ENCODE measurements at regions not wholly inside any gene's neighbourhood (a gene's known extent, or its start where the extent isn't known, plus 50 kb on each side); places are given as distances from the start of the nearest gene placed in this dataset.
"Not testable (repeated sequence)": the region's sequence is repeated elsewhere in the genome, so short reads cannot be mapped to it uniquely, and the experiment has no call there.

GRCh38 chr6:106724848-106725247, 95.5 kb downstream of the QRSL1 start:
- no peak for DNase-seq (ENCODE audit: extremely low read depth, low read depth)
- TF ChIP-seq, protein P1, sequence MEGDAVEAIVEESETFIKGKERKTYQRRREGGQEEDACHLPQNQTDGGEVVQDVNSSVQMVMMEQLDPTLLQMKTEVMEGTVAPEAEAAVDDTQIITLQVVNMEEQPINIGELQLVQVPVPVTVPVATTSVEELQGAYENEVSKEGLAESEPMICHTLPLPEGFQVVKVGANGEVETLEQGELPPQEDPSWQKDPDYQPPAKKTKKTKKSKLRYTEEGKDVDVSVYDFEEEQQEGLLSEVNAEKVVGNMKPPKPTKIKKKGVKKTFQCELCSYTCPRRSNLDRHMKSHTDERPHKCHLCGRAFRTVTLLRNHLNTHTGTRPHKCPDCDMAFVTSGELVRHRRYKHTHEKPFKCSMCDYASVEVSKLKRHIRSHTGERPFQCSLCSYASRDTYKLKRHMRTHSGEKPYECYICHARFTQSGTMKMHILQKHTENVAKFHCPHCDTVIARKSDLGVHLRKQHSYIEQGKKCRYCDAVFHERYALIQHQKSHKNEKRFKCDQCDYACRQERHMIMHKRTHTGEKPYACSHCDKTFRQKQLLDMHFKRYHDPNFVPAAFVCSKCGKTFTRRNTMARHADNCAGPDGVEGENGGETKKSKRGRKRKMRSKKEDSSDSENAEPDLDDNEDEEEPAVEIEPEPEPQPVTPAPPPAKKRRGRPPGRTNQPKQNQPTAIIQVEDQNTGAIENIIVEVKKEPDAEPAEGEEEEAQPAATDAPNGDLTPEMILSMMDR (IDR thresholded peaks at IDR 0.05; ENCODE audit: low read depth, low read length, missing control alignments) = no peak
- no peak overlapping the region for H3K4me3 ChIP-seq (replicated peaks; ENCODE audit: low read depth, low read length)

DNA sequence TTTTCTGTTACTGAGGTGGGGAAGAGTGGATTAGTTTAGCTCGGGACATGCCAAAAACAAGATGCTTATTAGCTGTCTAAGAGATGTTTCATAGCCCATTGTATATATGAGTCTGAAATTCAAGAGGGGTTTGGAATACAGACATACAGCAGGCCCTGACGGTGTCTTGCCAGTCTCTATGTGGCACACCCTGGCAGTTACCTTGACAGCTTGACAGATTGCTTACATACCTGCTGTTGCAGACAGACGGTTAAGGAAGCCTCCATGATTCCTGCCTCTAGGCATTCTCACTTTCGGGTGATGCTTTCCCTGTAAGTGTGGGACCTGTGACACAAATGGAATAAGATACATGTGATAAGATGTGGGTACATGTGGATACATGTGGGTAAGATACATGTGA, 95.0 kb downstream of the QRSL1 start:
- no peak overlapping the region for H3K4me3 ChIP-seq (replicated peaks; ENCODE audit: low read depth, low read length)
- TF ChIP-seq, protein P1 (IDR thresholded peaks at IDR 0.05; ENCODE audit: low read depth, low read length, missing control alignments) = no peak
- no peak for DNase-seq (ENCODE audit: extremely low read depth, low read depth)

- DNase-seq (ENCODE audit: extremely low read depth, low read depth); H3K4me3 ChIP-seq (replicated peaks; ENCODE audit: low read depth, low read length): not testable (repeated sequence)
Observed at GRCh38 chr6:106723419-106723818, 94.0 kb downstream of the QRSL1 start.

DNA sequence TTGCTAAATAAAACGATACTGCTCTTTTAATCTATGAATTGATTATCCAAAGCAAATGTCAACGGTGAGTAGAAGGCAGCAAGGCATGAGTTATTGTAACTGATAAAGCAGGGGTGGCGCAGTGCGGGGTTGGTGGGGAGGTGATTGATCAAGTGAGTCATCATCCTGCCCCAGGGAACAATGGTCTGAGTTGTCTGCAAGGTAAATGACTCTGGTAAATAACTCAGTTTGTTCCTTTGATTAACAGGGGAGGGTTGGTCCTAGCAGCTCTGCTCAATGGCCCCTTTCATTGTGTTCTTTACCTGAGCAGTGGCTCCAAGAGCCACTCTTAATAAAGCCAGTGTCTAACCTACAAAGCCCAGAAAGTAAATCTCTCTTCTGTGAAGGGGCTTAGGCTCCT, 91.8 kb downstream of the QRSL1 start:
- not testable (repeated sequence) for DNase-seq (ENCODE audit: extremely low read depth, low read depth); H3K4me3 ChIP-seq (replicated peaks; ENCODE audit: low read depth, low read length)

All from HFF-Myc (cell line).